ENCODE measurements at regions not wholly inside any gene's neighbourhood (a gene's known extent, or its start where the extent isn't known, plus 50 kb on each side); places are given as distances from the start of the nearest gene placed in this dataset.

GRCh38 chr3:150142936-150143335, 172.2 kb upstream of the PFN2 start:
- intact Hi-C loops (cut with DNase I) = loop anchor here in 1 of 2 donors (5.0 kb wide), 1 partner anchor 46 kb away; no protein-coding TSS in a partner anchor
- no peaks in the 10 kb centered on the region for H3K9me3 ChIP-seq

GRCh38 chr3:150141790-150142326, 171.2 kb upstream of the PFN2 start:
- H3K36me3 ChIP-seq (ENCODE audit: insufficient read depth in 1 of 2, low read depth in 1 of 2) = no peaks in the 10 kb centered on the region
- ATAC-seq (no peak), DNase-seq (no peak)
- H3K27ac ChIP-seq = no peak overlapping the region
- no peak overlapping the region for H3K4me3 ChIP-seq
- no peaks in the 10 kb centered on the region for H3K9me3 ChIP-seq
- 73 to 81% (median 75%) methylated on average over 3 of the region's 3 CpGs for WGBS, 3 donors
- H3K4me1 ChIP-seq = peaks cover 16% of the 10 kb centered on the region
- intact Hi-C loops (cut with DNase I) = loop anchor here in 1 of 2 donors (5.0 kb wide), 1 partner anchor 45 kb away; no protein-coding TSS in a partner anchor
- TF ChIP-seq CTCF (IDR thresholded peaks at IDR 0.05) = no peak
- H3K27me3 ChIP-seq (ENCODE audit: insufficient read depth in 3 of 3, low read length in 2 of 3) = no peaks in the 10 kb centered on the region

More at GRCh38 chr3:150142936-150143335, 172.2 kb upstream of the PFN2 start:
- DNase-seq (no peak), ATAC-seq (no peak)
- no peak for TF ChIP-seq CTCF (IDR thresholded peaks at IDR 0.05)
- Histone ChIP-seq H3K27ac (no peak overlapping the region), H3K4me1 (peaks cover 22% of the 10 kb centered on the region), H3K4me3 (no peak overlapping the region), H3K27me3 (ENCODE audit: insufficient read depth in 3 of 3, low read length in 2 of 3) (no peaks in the 10 kb centered on the region), H3K36me3 (ENCODE audit: insufficient read depth in 1 of 2, low read depth in 1 of 2) (no peaks in the 10 kb centered on the region)

GRCh38 chr3:150140614-150141321, 170.1 kb upstream of the PFN2 start:
- intact Hi-C loops (cut with DNase I) = loop anchor here in 1 of 2 donors (5.0 kb wide), 1 partner anchor 43 kb away; no protein-coding TSS in a partner anchor

GRCh38 chr3:150138824-150139223, 168.1 kb upstream of the PFN2 start:
- Histone ChIP-seq H3K36me3 (ENCODE audit: insufficient read depth in 1 of 2, low read depth in 1 of 2) (no peaks in the 10 kb centered on the region), H3K4me3 (no peak overlapping the region), H3K27ac (no peak overlapping the region), H3K9me3 (no peaks in the 10 kb centered on the region), H3K4me1 (no peaks in the 10 kb centered on the region), H3K27me3 (ENCODE audit: insufficient read depth in 3 of 3, low read length in 2 of 3) (no peaks in the 10 kb centered on the region)
- no peak for ATAC-seq
- DNase-seq = no peak
- intact Hi-C loops (cut with DNase I) = no loop called here
- WGBS, 3 donors = 97 to 98% (median 98%) methylated on average over 3 of the region's 3 CpGs
- TF ChIP-seq CTCF (IDR thresholded peaks at IDR 0.05) = no peak

More at GRCh38 chr3:150140614-150141321, 170.1 kb upstream of the PFN2 start:
- H3K36me3 ChIP-seq (ENCODE audit: insufficient read depth in 1 of 2, low read depth in 1 of 2) = no peaks in the 10 kb centered on the region
- no peaks in the 10 kb centered on the region for H3K9me3 ChIP-seq
- peaks cover 5% of the 10 kb centered on the region for H3K4me1 ChIP-seq
- H3K27ac ChIP-seq = no peak overlapping the region
- no peak overlapping the region for H3K4me3 ChIP-seq
- no peak for TF ChIP-seq CTCF (IDR thresholded peaks at IDR 0.05)
- no peak for ATAC-seq
- no peak for DNase-seq
- whole genome bisulfite sequencing, 3 donors = 93 to 96% (median 94%) methylated on average over 14 of the region's 14 CpGs
- H3K27me3 ChIP-seq (ENCODE audit: insufficient read depth in 3 of 3, low read length in 2 of 3) = no peaks in the 10 kb centered on the region

All from psoas muscle (tissue), 7 donors.